ENCODE measurements at regions not wholly inside any gene's neighbourhood (a gene's known extent, or its start where the extent isn't known, plus 50 kb on each side); places are given as distances from the start of the nearest gene placed in this dataset.

- TF ChIP-seq CTCF (IDR thresholded peaks at IDR 0.05) (no peak), POLR2A (IDR thresholded peaks at IDR 0.05) (no peak)
These were observed 122.1 kb upstream of the GNPDA2 start for GRCh38 chr4:44848466-44848865.
